ENCODE measurements at regions not wholly inside any gene's neighbourhood (a gene's known extent, or its start where the extent isn't known, plus 50 kb on each side); places are given as distances from the start of the nearest gene placed in this dataset.

GRCh38 chr9:8014997-8015682, 215.6 kb upstream of the DMAC1 start:
- no peak for DNase-seq (ENCODE audit: low read depth)

GRCh38 chr9:8012986-8013385, 213.4 kb upstream of the DMAC1 start:
- DNase-seq (ENCODE audit: low read depth): peak; percentile 38
- H3K4me3 ChIP-seq (ENCODE audit: low read length): no peak overlapping the region
- no peak for TF ChIP-seq CTCF (conservative IDR thresholded peaks at IDR 0.05; ENCODE audit: low read depth, low read length)

More at GRCh38 chr9:8014997-8015682, 215.6 kb upstream of the DMAC1 start:
- no peak for TF ChIP-seq CTCF (conservative IDR thresholded peaks at IDR 0.05; ENCODE audit: low read depth, low read length)
- no peak overlapping the region for H3K4me3 ChIP-seq (ENCODE audit: low read length)

GRCh38 chr9:8011974-8012373, 212.4 kb upstream of the DMAC1 start:
- no peak for DNase-seq (ENCODE audit: low read depth)
- TF ChIP-seq CTCF (conservative IDR thresholded peaks at IDR 0.05; ENCODE audit: low read depth, low read length): no peak
- H3K4me3 ChIP-seq (ENCODE audit: low read length): no peak overlapping the region

GRCh38 chr9:7996558-7996957, 197.0 kb upstream of the DMAC1 start:
- TF ChIP-seq CTCF (conservative IDR thresholded peaks at IDR 0.05; ENCODE audit: low read depth, low read length): no peak

GRCh38 chr9:7988644-7989280, 189.2 kb upstream of the DMAC1 start:
- no peak overlapping the region for H3K4me3 ChIP-seq (ENCODE audit: low read length)
- no peak for TF ChIP-seq CTCF (conservative IDR thresholded peaks at IDR 0.05; ENCODE audit: low read depth, low read length)
- no peak for DNase-seq (ENCODE audit: low read depth)

More at GRCh38 chr9:7996558-7996957, 197.0 kb upstream of the DMAC1 start:
- DNase-seq (ENCODE audit: low read depth): no peak
- no peak overlapping the region for H3K4me3 ChIP-seq (ENCODE audit: low read length)

GRCh38 chr9:7984692-7985091, 185.1 kb upstream of the DMAC1 start:
- no peak for TF ChIP-seq CTCF (conservative IDR thresholded peaks at IDR 0.05; ENCODE audit: low read depth, low read length)
- no peak overlapping the region for H3K4me3 ChIP-seq (ENCODE audit: low read length)
- DNase-seq (ENCODE audit: low read depth): no peak

GRCh38 chr9:7984203-7984602, 184.6 kb upstream of the DMAC1 start:
- H3K4me3 ChIP-seq (ENCODE audit: low read length): no peak overlapping the region
- no peak for TF ChIP-seq CTCF (conservative IDR thresholded peaks at IDR 0.05; ENCODE audit: low read depth, low read length)
- DNase-seq (ENCODE audit: low read depth): no peak

Measured in retinal pigment epithelial cell (primary cell).